HepG2 (cell line): ENCODE measurements at regions not wholly inside any gene's neighbourhood (a gene's known extent, or its start where the extent isn't known, plus 50 kb on each side); places are given as distances from the start of the nearest gene placed in this dataset.

Experiments used
- ATAC-seq: fragments of 200-7000 bp; cut with Tn5 transposase; 3 replicates; pipeline ENCODE4 v1.9.1; 2020; ENCODE audit warnings: mild to moderate bottlenecking, moderate library complexity
- BruUV-seq: library from RNA; stranded (reverse); fragments of 400-500 nt; replicated peaks from 2 replicates; lab custom pipeline; 2021; lab: Mats Ljungman, UMichigan
- CTCF ChIA-PET: fragments of 300-600 bp; formaldehyde crosslinking; extraction: SDS; loops from one replicate; lab custom pipeline; 2021; ENCODE audit warnings: low total read pairs, inconsistent platforms, low intra/inter-chr PET ratio; lab: Yijun Ruan, JAX
- POLR2A ChIA-PET: fragments of 350-600 bp; sonication (Branson Sonifier 250); formaldehyde crosslinking; loops from one replicate; lab custom pipeline; 2020; ENCODE audit warnings: antibody characterized with exemption, inconsistent platforms; lab: Yijun Ruan, JAX
- DNase-seq: peaks from one replicate; pipeline ENCODE4 v3.0.0-alpha.2; 2015; ENCODE audit warnings: low spot score
- FAIRE-seq: peaks from 3 replicates; lab custom pipeline; 2011; peaks lifted over from hg19 to GRCh38; lab: Jason Lieb, UNC
- H2AFZ ChIP-seq: one replicate; pipeline ENCODE4 v1.6.1; 2011; ENCODE audit warnings: low read length, inconsistent platforms
- H3K27ac ChIP-seq: fragments of 300-600 bp; 3 replicates; pipeline ENCODE4 v1.8.0; 2011; ENCODE audit warnings: mixed run types, mild to moderate bottlenecking, mixed read lengths, low read length, inconsistent platforms; ENCODE audit not compliant: insufficient read depth; ENCODE audit errors: extremely low read length
- H3K27me3 ChIP-seq, 2 experiments: fragments of 200-600 bp in 1 of 2; 2 replicates in 1 of 2; 3 replicates in 1 of 2; pipeline versions ENCODE4 v1.6.0 to v1.8.0; 2011; ENCODE audit warnings: low read length in 2 of 2, mild to moderate bottlenecking in 2 of 2, moderate library complexity in 2 of 2, inconsistent platforms in 1 of 2; ENCODE audit not compliant: insufficient read depth in 2 of 2, control insufficient read depth in 1 of 2
- H3K36me3 ChIP-seq, 2 experiments: fragments of 200-600 bp in 1 of 2; replicated peaks in 1 of 2; 2 replicates in 1 of 2; 3 replicates in 1 of 2; pipeline versions ENCODE4 v1.5.1 to v1.8.0; 2011; ENCODE audit warnings: low read length in 2 of 2, inconsistent platforms in 1 of 2; ENCODE audit not compliant: insufficient read depth in 2 of 2, control insufficient read depth in 1 of 2
- H3K4me1 ChIP-seq: 2 replicates; pipeline ENCODE4 v1.5.1; 2012; ENCODE audit warnings: low read length, inconsistent platforms; ENCODE audit not compliant: insufficient read depth
- H3K4me2 ChIP-seq: 2 replicates; pipeline ENCODE4 v1.6.0; 2011; ENCODE audit warnings: low read depth, low read length, inconsistent platforms
- H3K4me3 ChIP-seq, 3 experiments: fragments of 200-600 bp in 1 of 3; sonication (generic), shearing (Covaris generic) in 1 of 3; replicated peaks in 1 of 3; 2 replicates each; pipeline ENCODE4 v1.5.1; 2011 to 2016; ENCODE audit warnings: low read length in 3 of 3, inconsistent platforms in 2 of 3, low read depth in 2 of 3, mild to moderate bottlenecking in 2 of 3, control low read depth in 1 of 3, mixed read lengths in 1 of 3; ENCODE audit not compliant: insufficient read depth in 1 of 3
- H3K79me2 ChIP-seq: one replicate; pipeline ENCODE4 v1.6.1; 2011; ENCODE audit warnings: low read length, inconsistent platforms; ENCODE audit not compliant: insufficient read depth
- H3K9ac ChIP-seq: 2 replicates; pipeline ENCODE4 v1.6.0; 2011; ENCODE audit warnings: mild to moderate bottlenecking, low read depth, low read length, inconsistent platforms; ENCODE audit not compliant: insufficient read depth
- H3K9me3 ChIP-seq: 2 replicates; pipeline ENCODE4 v1.5.1; 2012; ENCODE audit warnings: mild to moderate bottlenecking, low read length
- H4K20me1 ChIP-seq: 2 replicates; pipeline ENCODE4 v1.6.0; 2011; ENCODE audit warnings: inconsistent platforms, mild to moderate bottlenecking, low read length, moderate library complexity; ENCODE audit not compliant: insufficient read depth
- AHR ChIP-seq: IDR thresholded peaks from 2 replicates; pipeline ENCODE4 v1.6.1; 2018; ENCODE audit warnings: missing genetic modification reagents, missing compliant biosample characterization
- GPN1 ChIP-seq: sonication (generic); formaldehyde crosslinking; IDR thresholded peaks from 2 replicates; pipeline ENCODE4 v1.5.1; 2020; ENCODE audit warnings: missing genetic modification reagents, borderline replicate concordance
- KLF12 ChIP-seq: sonication (generic); formaldehyde crosslinking; IDR thresholded peaks from 2 replicates; pipeline ENCODE4 v1.4.0; 2020; ENCODE audit warnings: missing genetic modification reagents, borderline replicate concordance
- MAFG ChIP-seq: sonication (generic); formaldehyde crosslinking; IDR thresholded peaks from 2 replicates; pipeline ENCODE4 v1.5.1; 2020; ENCODE audit warnings: mild to moderate bottlenecking, missing genetic modification reagents
- MLLT10 ChIP-seq: sonication (generic); formaldehyde crosslinking; IDR thresholded peaks from 2 replicates; pipeline ENCODE4 v1.4.0; 2020; ENCODE audit warnings: missing genetic modification reagents
- ONECUT2 ChIP-seq: sonication (generic); formaldehyde crosslinking; IDR thresholded peaks from 2 replicates; pipeline ENCODE4 v1.4.0; 2020; ENCODE audit warnings: missing genetic modification reagents
- SOX6 ChIP-seq, 2 experiments: fragments of 450-650 bp in 1 of 2; sonication (generic) in 1 of 2; formaldehyde crosslinking in 1 of 2; IDR thresholded peaks; 2 replicates each; pipeline versions ENCODE4 v1.4.0 to v1.6.1; 2017 to 2020; ENCODE audit warnings: antibody characterized with exemption in 1 of 2, mild to moderate bottlenecking in 1 of 2, missing genetic modification reagents in 1 of 2
- SRSF4 ChIP-seq: fragments of 200-400 bp; formaldehyde crosslinking; IDR thresholded peaks from one replicate; pipeline ENCODE4 v1.6.1; 2018; ENCODE audit warnings: mild to moderate bottlenecking, low read depth, low read length, moderate library complexity; ENCODE audit not compliant: poor library complexity, severe bottlenecking
- TAF15 ChIP-seq: fragments of 200-400 bp; formaldehyde crosslinking; IDR thresholded peaks from one replicate; pipeline ENCODE4 v1.6.1; 2018; ENCODE audit warnings: mild to moderate bottlenecking, low read depth, low read length; ENCODE audit not compliant: poor library complexity, severe bottlenecking
- TSC22D2 ChIP-seq: sonication (generic); formaldehyde crosslinking; IDR thresholded peaks from 2 replicates; pipeline ENCODE4 v1.5.1; 2020; ENCODE audit warnings: missing genetic modification reagents, mild to moderate bottlenecking, borderline replicate concordance
- ZEB1 ChIP-seq: IDR thresholded peaks from 2 replicates; pipeline ENCODE4 v1.6.1; 2012; ENCODE audit warnings: mild to moderate bottlenecking, low read depth, inconsistent platforms; ENCODE audit not compliant: insufficient replicate concordance
- ZFAT ChIP-seq: sonication (generic); formaldehyde crosslinking; conservative IDR thresholded peaks from 2 replicates; pipeline ENCODE4 v1.8.1; 2023; ENCODE audit warnings: missing genetic modification reagents, inconsistent platforms
- ZHX2 ChIP-seq, 2 experiments: sonication (generic) in 1 of 2; formaldehyde crosslinking in 1 of 2; IDR thresholded peaks; 2 replicates each; pipeline versions ENCODE4 v1.6.1 to v1.9.0; 2014 to 2022; ENCODE audit warnings: antibody characterized with exemption in 1 of 2, borderline replicate concordance in 1 of 2, inconsistent platforms in 1 of 2, low read depth in 1 of 2, missing genetic modification reagents in 1 of 2
- ZNF232 ChIP-seq: sonication (generic); formaldehyde crosslinking; IDR thresholded peaks from 2 replicates; pipeline ENCODE4 v1.4.0; 2020; ENCODE audit warnings: missing genetic modification reagents, borderline replicate concordance
- ZNF260 ChIP-seq: sonication (generic); formaldehyde crosslinking; IDR thresholded peaks from 2 replicates; pipeline ENCODE4 v1.4.0; 2020; ENCODE audit warnings: missing genetic modification reagents, low read depth, mild to moderate bottlenecking, borderline replicate concordance
- ZNF274 ChIP-seq: sonication (generic); formaldehyde crosslinking; IDR thresholded peaks from 2 replicates; pipeline ENCODE4 v1.5.1; 2020; ENCODE audit warnings: mild to moderate bottlenecking, missing genetic modification reagents
- ZNF329 ChIP-seq: sonication (generic); formaldehyde crosslinking; IDR thresholded peaks from 2 replicates; pipeline ENCODE4 v1.9.0; 2021; ENCODE audit warnings: low read depth, mild to moderate bottlenecking, missing genetic modification reagents
- ZNF616 ChIP-seq: sonication (generic); formaldehyde crosslinking; IDR thresholded peaks from 2 replicates; pipeline ENCODE4 v1.5.0; 2020; ENCODE audit warnings: low read depth, mild to moderate bottlenecking, missing genetic modification reagents
- WGBS: methylation state at CpG from one replicate; pipeline ENCODE4 v1.1.6; 2017; ENCODE audit warnings: low lambda C conversion rate; 5-methylcytosine and 5-hydroxymethylcytosine counted together
- in situ Hi-C: cut with HindIII; loops from 2 replicates; pipeline ENCODE4 v1.10.0; 2017; ENCODE audit warnings: low pct_unique_long_range_greater_than_20kb; ENCODE audit not compliant: extremely low pct_ligation_motif_present
- intact Hi-C: fragments of 100-400 bp; cut with micrococcal nuclease; formaldehyde crosslinking; loops from one replicate; pipeline ENCODE4 v1.10.0; 2022; ENCODE audit not compliant: unreplicated experiment

- TF ChIP-seq ONECUT2 (CRISPR knock-in tag) (no peak), ZEB1 (no peak), ZNF260 (CRISPR knock-in tag) (no peak), GPN1 (CRISPR knock-in tag) (no peak), KLF12 (CRISPR knock-in tag) (no peak), SOX6 (IDR thresholded peaks at IDR 0.05) (no peak), SOX6 (CRISPR knock-in tag; IDR thresholded peaks at IDR 0.05) (no peak), MAFG (CRISPR knock-in tag) (no peak), ZNF232 (no peak), MLLT10 (CRISPR knock-in tag) (no peak)
- TF ChIP-seq, all 625 proteins: peak for 0
These were observed 635.3 kb downstream of the INHBA start (continued) for GRCh38 chr7:41067576-41067975.

GRCh38 chr7:41065663-41066062, 637.2 kb downstream of the INHBA start:
- FAIRE-seq (no peak), DNase-seq (no peak), ATAC-seq (no peak)
- H3K27ac ChIP-seq: no peak overlapping the region
- H3K9me3 ChIP-seq: no peaks in the 10 kb centered on the region
- H3K4me2 ChIP-seq: no peak overlapping the region
- no peaks in the 10 kb centered on the region for H3K27me3 ChIP-seq
- no peaks in the 10 kb centered on the region for H4K20me1 ChIP-seq
- no TSS peak for BruUV-seq
- POLR2A ChIA-PET: no interaction called here
- CTCF ChIA-PET: no interaction called here
- no peaks in the 10 kb centered on the region for H3K4me1 ChIP-seq
- TF ChIP-seq ZNF329 (no peak), SRSF4 (no peak), ZNF616 (no peak), TAF15 (no peak), ZHX2 (IDR thresholded peaks at IDR 0.05; ENCODE audit: low read depth) (no peak), ZHX2 (CRISPR knock-in tag; IDR thresholded peaks at IDR 0.05; ENCODE audit: borderline replicate concordance) (no peak), AHR (CRISPR knock-in tag) (no peak), ZFAT (no peak), ZNF274 (CRISPR knock-in tag) (no peak), TSC22D2 (CRISPR knock-in tag) (no peak)
- 55% methylated on average over 4 of the region's 4 CpGs for WGBS
- intact Hi-C loops (no loop called here), in situ Hi-C loops (no loop called here)
- no peak overlapping the region for H3K4me3 ChIP-seq
- H3K79me2 ChIP-seq: no peaks in the 10 kb centered on the region
- H3K36me3 ChIP-seq: no peaks in the 10 kb centered on the region
- no peak overlapping the region for H3K9ac ChIP-seq
- H2AFZ ChIP-seq: no peak overlapping the region
